Cortex of kidney (tissue), 1 donor: ENCODE measurements at regions not wholly inside any gene's neighbourhood (a gene's known extent, or its start where the extent isn't known, plus 50 kb on each side); places are given as distances from the start of the nearest gene placed in this dataset.

ENCODE experiments used
- DNase-seq: peaks from one replicate; lab custom pipeline; 2025; lab: John Stamatoyannopoulos, UW

DNA sequence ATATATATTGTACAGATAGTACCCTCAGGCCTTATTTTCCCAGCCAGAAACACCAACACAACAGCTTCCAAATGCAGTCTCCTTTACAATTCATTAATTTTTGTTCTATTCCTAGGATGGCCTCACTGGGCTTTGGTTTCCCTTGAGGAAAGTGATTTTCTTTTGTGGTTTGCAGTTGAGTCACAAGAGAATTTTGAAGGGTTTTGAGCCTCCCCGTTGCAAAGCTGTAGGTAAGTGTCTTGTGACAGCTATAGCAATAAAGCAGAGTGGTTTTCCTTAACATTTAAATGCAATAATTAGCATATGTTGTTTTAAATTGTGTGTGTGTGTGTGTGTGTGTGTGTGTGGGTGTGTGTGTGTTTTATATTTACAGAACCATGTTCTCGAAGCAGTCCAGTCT lies 54.1 kb upstream of the WDR17 start:
- DNase-seq = no peak

DNA sequence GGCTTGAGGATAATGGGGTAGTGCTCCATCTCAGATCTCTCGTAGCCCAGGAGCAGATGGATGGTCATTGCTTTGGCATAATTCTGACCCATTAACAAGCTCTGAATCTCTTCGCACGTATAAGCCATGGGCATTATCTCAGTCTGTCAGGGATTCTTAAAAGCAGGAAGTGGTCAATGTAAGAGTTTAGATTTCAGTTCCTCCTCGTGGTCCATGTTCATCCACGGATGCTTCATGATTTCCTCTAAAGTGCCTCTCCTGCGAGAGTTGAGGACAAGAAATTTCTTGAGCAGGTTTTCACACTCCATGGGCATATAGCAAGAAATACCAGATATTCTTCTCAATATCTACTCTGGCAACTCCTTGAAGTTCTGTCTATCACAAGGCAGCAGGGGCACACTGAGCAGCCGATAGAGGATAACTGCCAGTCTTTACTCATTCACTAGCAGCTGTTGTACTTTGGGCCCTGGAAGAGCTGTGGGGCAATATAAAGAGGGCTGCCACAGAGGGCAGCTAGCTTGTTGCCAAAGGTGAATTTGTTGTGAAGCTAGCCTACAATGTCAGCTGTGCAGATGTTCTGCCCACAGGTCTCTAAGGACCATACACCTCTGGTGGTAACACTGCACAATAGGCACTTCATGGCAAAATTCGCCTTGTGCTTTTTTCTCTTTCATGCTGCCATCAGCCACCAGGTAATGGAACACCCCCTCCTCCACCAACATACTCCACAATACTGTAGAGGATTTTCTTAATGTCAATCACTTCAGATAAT lies 52.0 kb upstream of the WDR17 start:
- DNase-seq = no peak

DNA sequence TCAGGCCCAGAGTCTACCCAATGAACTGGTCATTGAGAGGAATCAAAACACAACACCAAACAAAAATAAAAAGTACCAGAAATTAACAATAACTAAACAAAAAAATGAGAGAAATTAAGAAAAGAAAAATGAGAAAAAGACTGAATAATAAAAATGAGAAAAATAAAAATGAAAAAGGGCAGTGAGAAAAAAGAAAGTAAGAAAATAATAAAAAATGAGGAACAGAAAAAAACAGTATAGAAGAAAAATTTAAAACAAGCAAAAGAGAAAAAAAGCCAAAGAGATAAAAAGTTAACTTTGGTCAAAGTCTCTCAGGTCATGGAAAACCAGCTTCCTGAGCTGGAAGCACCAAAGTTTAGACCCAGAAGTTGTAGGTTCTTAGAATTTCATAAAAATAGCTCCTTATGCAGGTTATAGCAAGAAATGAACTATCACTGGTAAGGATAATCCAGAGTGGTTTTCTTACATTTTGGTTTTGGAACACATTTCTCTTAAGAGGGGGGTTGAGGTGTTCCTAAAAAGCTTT lies 51.0 kb upstream of the WDR17 start:
- no peak for DNase-seq
